SK-N-SH treated with all-trans-retinoic acid at 6 μM for 48 hours (cell line): ENCODE measurements at regions not wholly inside any gene's neighbourhood (a gene's known extent, or its start where the extent isn't known, plus 50 kb on each side); places are given as distances from the start of the nearest gene placed in this dataset.

Experiments
- ATAC-seq: fragments of 200-7000 bp; cut with Tn5 transposase; 3 replicates; pipeline ENCODE4 v1.9.1; 2020; ENCODE audit warnings: mild to moderate bottlenecking, moderate library complexity
- ARNTL ChIP-seq: fragments of 450-650 bp; formaldehyde crosslinking; IDR thresholded peaks from 2 replicates; pipeline ENCODE4 v1.5.0; 2020; ENCODE audit warnings: low read depth, mild to moderate bottlenecking, moderate library complexity, borderline replicate concordance
- BACH2 ChIP-seq: fragments of 250-450 bp; sonication (Bioruptor Pico); IDR thresholded peaks from 2 replicates; pipeline ENCODE4 v1.9.0; 2021; ENCODE audit warnings: mild to moderate bottlenecking, borderline replicate concordance
- CREB5 ChIP-seq: fragments of 250-450 bp; sonication (Bioruptor Pico); IDR thresholded peaks from 2 replicates; pipeline ENCODE4 v1.5.1; 2020; ENCODE audit warnings: low read depth, mild to moderate bottlenecking, moderate library complexity
- CSDC2 ChIP-seq: fragments of 250-450 bp; sonication (Bioruptor Pico); IDR thresholded peaks from 2 replicates; pipeline ENCODE4 v1.5.0; 2020; ENCODE audit warnings: mild to moderate bottlenecking, moderate library complexity
- CSRNP3 ChIP-seq: fragments of 250-450 bp; sonication (Bioruptor Pico); IDR thresholded peaks from 2 replicates; pipeline ENCODE4 v1.5.1; 2021; ENCODE audit warnings: mild to moderate bottlenecking, moderate library complexity
- ESRRG ChIP-seq: fragments of 250-450 bp; sonication (Bioruptor Pico); IDR thresholded peaks from 2 replicates; pipeline ENCODE4 v1.6.1; 2021; ENCODE audit warnings: mild to moderate bottlenecking
- GLIS3 ChIP-seq: fragments of 250-450 bp; sonication (Bioruptor Pico); IDR thresholded peaks from 2 replicates; pipeline ENCODE4 v1.5.0; 2020; ENCODE audit warnings: mild to moderate bottlenecking, moderate library complexity
- ISL1 ChIP-seq: fragments of 250-450 bp; sonication (Bioruptor Pico); IDR thresholded peaks from 2 replicates; pipeline ENCODE4 v2.1.2; 2022; ENCODE audit warnings: mild to moderate bottlenecking, moderate library complexity
- OSR1 ChIP-seq: fragments of 250-450 bp; sonication (Bioruptor Pico); IDR thresholded peaks from 2 replicates; pipeline ENCODE4 v1.8.0; 2022; ENCODE audit warnings: moderate library complexity, mild to moderate bottlenecking, inconsistent platforms
- PATZ1 ChIP-seq: fragments of 250-450 bp; sonication (Bioruptor Pico); IDR thresholded peaks from 2 replicates; pipeline ENCODE4 v1.8.0; 2020; ENCODE audit warnings: mild to moderate bottlenecking, moderate library complexity, borderline replicate concordance
- POU6F1 ChIP-seq: fragments of 250-450 bp; sonication (Bioruptor Pico); IDR thresholded peaks from 2 replicates; pipeline ENCODE4 v1.8.0; 2021; ENCODE audit warnings: low read depth, mild to moderate bottlenecking, moderate library complexity, borderline replicate concordance
- PPARA ChIP-seq: fragments of 250-450 bp; sonication (Bioruptor Pico); IDR thresholded peaks from 2 replicates; pipeline ENCODE4 v1.5.0; 2020; ENCODE audit warnings: mild to moderate bottlenecking, borderline replicate concordance
- RARB ChIP-seq: fragments of 250-450 bp; sonication (Bioruptor Pico); IDR thresholded peaks from 2 replicates; pipeline ENCODE4 v1.8.0; 2021; ENCODE audit warnings: mild to moderate bottlenecking, moderate library complexity
- SNAI2 ChIP-seq: fragments of 250-450 bp; sonication (Bioruptor Pico); IDR thresholded peaks from 2 replicates; pipeline ENCODE4 v1.5.0; 2020; ENCODE audit warnings: mild to moderate bottlenecking, moderate library complexity
- TCF4 ChIP-seq: fragments of 250-450 bp; sonication (Bioruptor Pico); IDR thresholded peaks from 2 replicates; pipeline ENCODE4 v1.8.0; 2021; ENCODE audit warnings: mild to moderate bottlenecking, moderate library complexity, borderline replicate concordance
- TOX ChIP-seq: fragments of 250-450 bp; sonication (Bioruptor Pico); IDR thresholded peaks from 2 replicates; pipeline ENCODE4 v1.8.0; 2021; ENCODE audit warnings: mild to moderate bottlenecking, moderate library complexity, borderline replicate concordance
- ZC3H10 ChIP-seq: fragments of 250-450 bp; sonication (Bioruptor Pico); IDR thresholded peaks from 2 replicates; pipeline ENCODE4 v1.5.1; 2021; ENCODE audit warnings: mild to moderate bottlenecking, moderate library complexity
- ZFP30 ChIP-seq: fragments of 450-650 bp; formaldehyde crosslinking; IDR thresholded peaks from 2 replicates; pipeline ENCODE4 v1.5.0; 2022; ENCODE audit warnings: mild to moderate bottlenecking, moderate library complexity
- ZNF565 ChIP-seq: fragments of 450-650 bp; formaldehyde crosslinking; conservative IDR thresholded peaks from 2 replicates; pipeline ENCODE4 v1.5.0; 2020; ENCODE audit warnings: low read depth, mild to moderate bottlenecking, moderate library complexity
- ZNF70 ChIP-seq: fragments of 450-650 bp; formaldehyde crosslinking; IDR thresholded peaks from 2 replicates; pipeline ENCODE4 v1.5.0; 2020; ENCODE audit warnings: mild to moderate bottlenecking, moderate library complexity
- ZNF8 ChIP-seq: fragments of 450-650 bp; formaldehyde crosslinking; IDR thresholded peaks from 2 replicates; pipeline ENCODE4 v1.5.0; 2020; ENCODE audit warnings: mild to moderate bottlenecking, moderate library complexity

GRCh38 chr2:193518041-193518817 is 1323.5 kb upstream of the TMEFF2 start:
- no peak; the same call in 1 of the 3 replicates for ATAC-seq
- TF ChIP-seq ZNF70 (no peak), POU6F1 (CRISPR knock-in tag) (no peak), PPARA (CRISPR knock-in tag) (no peak), ZC3H10 (CRISPR knock-in tag) (no peak), ZNF8 (CRISPR knock-in tag) (no peak), TCF4 (no peak), PATZ1 (CRISPR knock-in tag) (no peak)

- no peak for ATAC-seq
- TF ChIP-seq ESRRG, result no peak
- no peak for TF ChIP-seq ZNF565 (CRISPR knock-in tag)
- no peak for TF ChIP-seq BACH2
- TF ChIP-seq ZFP30 (CRISPR knock-in tag), result no peak
- no peak for TF ChIP-seq ISL1 (CRISPR knock-in tag)
- no peak for TF ChIP-seq ARNTL
- TF ChIP-seq, all 23 proteins: peak for 0
These were observed 1322.9 kb upstream of the TMEFF2 start for GRCh38 chr2:193517615-193518014.

GRCh38 chr2:193506035-193506434 is 1311.3 kb upstream of the TMEFF2 start:
- TF ChIP-seq ISL1 (CRISPR knock-in tag) (no peak), BACH2 (no peak), RARB (CRISPR knock-in tag) (no peak), ARNTL (no peak), POU6F1 (CRISPR knock-in tag) (no peak), GLIS3 (CRISPR knock-in tag) (no peak), OSR1 (CRISPR knock-in tag) (no peak), TOX (CRISPR knock-in tag) (no peak), ZFP30 (CRISPR knock-in tag) (no peak), PATZ1 (CRISPR knock-in tag) (no peak), CREB5 (no peak), SNAI2 (CRISPR knock-in tag) (no peak), ZNF70 (no peak), ESRRG (no peak), PPARA (CRISPR knock-in tag) (no peak), TCF4 (no peak), ZNF565 (CRISPR knock-in tag) (no peak), CSRNP3 (no peak), CSDC2 (CRISPR knock-in tag) (no peak)
- TF ChIP-seq, all 23 proteins: peak for 0
- ATAC-seq, result no peak
